SK-N-SH (cell line): ENCODE measurements at regions not wholly inside any gene's neighbourhood (a gene's known extent, or its start where the extent isn't known, plus 50 kb on each side); places are given as distances from the start of the nearest gene placed in this dataset.

Source experiments
- CTCF ChIA-PET: fragments of 300-600, 350-600 bp; formaldehyde crosslinking; extraction: SDS; loops from one replicate; lab custom pipeline; 2021; lab: Yijun Ruan, JAX
- POLR2A ChIA-PET: fragments of 350-600 bp; sonication (Branson Sonifier 250); formaldehyde crosslinking; extraction: SDS; loops from one replicate; lab custom pipeline; 2020; ENCODE audit warnings: antibody characterized with exemption, inconsistent platforms; lab: Yijun Ruan, JAX
- DNase-seq: peaks from one replicate; pipeline ENCODE4 v3.0.0; 2012
- H2AFZ ChIP-seq: fragments of 200-600 bp; sonication (generic); 2 replicates; pipeline ENCODE4 v1.8.1; 2016; ENCODE audit warnings: antibody characterized with exemption, mild to moderate bottlenecking, low read depth
- H3F3A ChIP-seq: fragments of 200-600 bp; sonication (generic); replicated peaks from 2 replicates; pipeline ENCODE3; 2016; ENCODE audit warnings: antibody characterized with exemption, mild to moderate bottlenecking; ENCODE audit not compliant: insufficient read depth
- H3K27ac ChIP-seq, 2 experiments: fragments of 200-500 bp in 1 of 2; fragments of 200-600 bp in 1 of 2; sonication (Bioruptor generic) in 1 of 2; sonication (generic), shearing (Covaris generic) in 1 of 2; 2 replicates each; pipeline versions ENCODE4 v1.5.1 to v1.6.1; 2014 to 2016; ENCODE audit warnings: low read depth in 2 of 2, inconsistent platforms in 1 of 2, low read length in 1 of 2, mild to moderate bottlenecking in 1 of 2, mixed read lengths in 1 of 2
- H3K27me3 ChIP-seq: fragments of 200-600 bp; sonication (generic), shearing (Covaris generic); 2 replicates; pipeline ENCODE4 v1.6.1; 2016; ENCODE audit warnings: mixed run types; ENCODE audit not compliant: insufficient read depth
- H3K36me3 ChIP-seq, 2 experiments: fragments of 200-500 bp in 1 of 2; fragments of 200-600 bp in 1 of 2; sonication (Bioruptor generic) in 1 of 2; sonication (generic) in 1 of 2; replicated peaks in 1 of 2; 2 replicates each; pipeline versions ENCODE3 to v1.5.1; 2014 to 2016; ENCODE audit warnings: low read length in 1 of 2, mild to moderate bottlenecking in 1 of 2; ENCODE audit not compliant: insufficient read depth in 2 of 2, control insufficient read depth in 1 of 2
- H3K4me1 ChIP-seq, 2 experiments: fragments of 200-500 bp in 1 of 2; fragments of 200-600 bp in 1 of 2; sonication (Bioruptor generic) in 1 of 2; sonication (generic), shearing (Covaris generic) in 1 of 2; 2 replicates each; pipeline versions ENCODE4 v1.5.1 to v1.6.1; 2014 to 2016; ENCODE audit warnings: low read depth in 1 of 2, low read length in 1 of 2, mixed run types in 1 of 2; ENCODE audit not compliant: insufficient read depth in 2 of 2, control insufficient read depth in 1 of 2
- H3K4me2 ChIP-seq: fragments of 200-600 bp; sonication (generic), shearing (Covaris generic); 2 replicates; pipeline ENCODE4 v1.6.1; 2017; ENCODE audit warnings: mixed run types
- H3K4me3 ChIP-seq, 2 experiments: fragments of 200-500 bp in 1 of 2; fragments of 200-600 bp in 1 of 2; sonication (Bioruptor generic) in 1 of 2; sonication (generic), shearing (Covaris generic) in 1 of 2; 2 replicates each; pipeline versions ENCODE4 v1.5.1 to v1.8.1; 2014 to 2016; ENCODE audit warnings: low read depth in 2 of 2, inconsistent platforms in 1 of 2, low read length in 1 of 2, mild to moderate bottlenecking in 1 of 2, mixed read lengths in 1 of 2, moderate library complexity in 1 of 2
- H3K79me2 ChIP-seq: fragments of 200-600 bp; sonication (generic); 2 replicates; pipeline ENCODE4 v1.8.1; 2017; ENCODE audit warnings: mild to moderate bottlenecking; ENCODE audit not compliant: insufficient read depth
- H3K9ac ChIP-seq: fragments of 200-600 bp; sonication (generic); 2 replicates; pipeline ENCODE4 v1.6.1; 2017; ENCODE audit warnings: mixed run types
- H3K9me2 ChIP-seq: fragments of 200-600 bp; sonication (generic); 2 replicates; pipeline ENCODE4 v1.6.1; 2017; ENCODE audit warnings: mixed run types
- H3K9me3 ChIP-seq: fragments of 200-600 bp; sonication (generic); 2 replicates; pipeline ENCODE4 v1.6.1; 2017; ENCODE audit warnings: mixed run types, mild to moderate bottlenecking, moderate library complexity
- H4K20me1 ChIP-seq: fragments of 200-600 bp; sonication (generic); 2 replicates; pipeline ENCODE4 v1.6.1; 2017; ENCODE audit warnings: mild to moderate bottlenecking, mixed run types; ENCODE audit not compliant: insufficient read depth
- CTCF ChIP-seq: fragments of 200-600 bp; sonication (generic); IDR thresholded peaks from 2 replicates; pipeline ENCODE4 v1.6.1; 2017; ENCODE audit warnings: antibody characterized with exemption, mild to moderate bottlenecking, moderate library complexity
- EZH2phosphoT487 ChIP-seq: fragments of 200-600 bp; sonication (generic); IDR thresholded peaks from 2 replicates; pipeline ENCODE4 v1.6.1; 2017; ENCODE audit warnings: low read depth, mixed run types, mild to moderate bottlenecking, antibody characterized with exemption, moderate library complexity, borderline replicate concordance
- FOSL2 ChIP-seq: IDR thresholded peaks from 2 replicates; pipeline ENCODE4 v1.4.0; 2012; ENCODE audit warnings: low read depth, mild to moderate bottlenecking, moderate library complexity, borderline replicate concordance
- IRF3 ChIP-seq: fragments of 150-350 bp; IDR thresholded peaks from 2 replicates; pipeline ENCODE4 v1.6.1; 2016; ENCODE audit warnings: mild to moderate bottlenecking, low read depth, low read length
- JUND ChIP-seq: IDR thresholded peaks from 2 replicates; pipeline ENCODE4 v1.4.0; 2012
- MEF2A ChIP-seq: IDR thresholded peaks from 2 replicates; pipeline ENCODE4 v1.4.0; 2012; ENCODE audit warnings: low read depth, borderline replicate concordance
- MXI1 ChIP-seq: IDR thresholded peaks from 2 replicates; pipeline ENCODE4 v1.6.1; 2012; ENCODE audit warnings: mild to moderate bottlenecking, low read depth, low read length, improper control_type of control experiment
- NRF1 ChIP-seq: IDR thresholded peaks from 2 replicates; pipeline ENCODE4 v1.6.1; 2012; ENCODE audit warnings: low read depth, mild to moderate bottlenecking, low read length
- RCOR1 ChIP-seq: fragments of 150-350 bp; IDR thresholded peaks from 2 replicates; pipeline ENCODE4 v1.6.1; 2017; ENCODE audit warnings: antibody characterized with exemption, low read length
- SIN3A ChIP-seq: IDR thresholded peaks from 2 replicates; pipeline ENCODE4 v1.6.1; 2012; ENCODE audit warnings: low read depth, mild to moderate bottlenecking, low read length, moderate library complexity, borderline replicate concordance
- TAF1 ChIP-seq: IDR thresholded peaks from 2 replicates; pipeline ENCODE4 v1.6.1; 2012; ENCODE audit warnings: low read depth, mild to moderate bottlenecking, low read length, moderate library complexity, borderline replicate concordance
- TCF12 ChIP-seq: IDR thresholded peaks from 2 replicates; pipeline ENCODE4 v1.4.0; 2012
- USF1 ChIP-seq: IDR thresholded peaks from 2 replicates; pipeline ENCODE4 v1.4.0; 2012; ENCODE audit warnings: low read depth, borderline replicate concordance
- WGBS: methylation state at CpG from one replicate; pipeline ENCODE4 v1.1.6; 2017; ENCODE audit warnings: low lambda C conversion rate; 5-methylcytosine and 5-hydroxymethylcytosine counted together
- TF ChIP-seq, protein P1 (sequence below): IDR thresholded peaks from 2 replicates; pipeline ENCODE4 v1.6.1; 2012; ENCODE audit warnings: mild to moderate bottlenecking, low read depth, low read length, moderate library complexity
- TF ChIP-seq, protein P2 (sequence below): IDR thresholded peaks from 2 replicates; pipeline ENCODE4 v1.4.0; 2012; ENCODE audit warnings: low read depth, borderline replicate concordance

DNA sequence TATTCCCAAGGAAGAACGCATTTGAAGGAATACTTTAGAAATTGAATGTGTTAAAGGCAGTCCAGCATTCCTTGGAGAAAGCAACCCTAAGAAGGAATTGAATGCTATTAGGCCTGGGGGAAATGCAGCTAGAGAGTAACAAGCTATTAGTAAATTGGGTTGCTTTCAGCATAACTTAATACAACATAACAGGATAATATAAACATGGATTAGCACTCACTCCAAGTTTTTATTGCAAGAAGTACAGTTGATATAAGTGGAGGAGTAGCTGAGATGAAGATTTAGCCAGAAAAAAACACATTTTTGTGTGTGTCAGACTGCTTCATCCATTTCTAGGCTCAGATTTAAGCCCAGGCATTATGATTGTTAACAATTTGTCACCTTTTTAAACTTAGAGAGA lies 314.6 kb downstream of the MEIS1 start:
- no peak for TF ChIP-seq TAF1
- TF ChIP-seq SIN3A, result no peak
- TF ChIP-seq IRF3, result no peak
- TF ChIP-seq TCF12, result no peak
- no peak for TF ChIP-seq MEF2A
- TF ChIP-seq, protein P1, sequence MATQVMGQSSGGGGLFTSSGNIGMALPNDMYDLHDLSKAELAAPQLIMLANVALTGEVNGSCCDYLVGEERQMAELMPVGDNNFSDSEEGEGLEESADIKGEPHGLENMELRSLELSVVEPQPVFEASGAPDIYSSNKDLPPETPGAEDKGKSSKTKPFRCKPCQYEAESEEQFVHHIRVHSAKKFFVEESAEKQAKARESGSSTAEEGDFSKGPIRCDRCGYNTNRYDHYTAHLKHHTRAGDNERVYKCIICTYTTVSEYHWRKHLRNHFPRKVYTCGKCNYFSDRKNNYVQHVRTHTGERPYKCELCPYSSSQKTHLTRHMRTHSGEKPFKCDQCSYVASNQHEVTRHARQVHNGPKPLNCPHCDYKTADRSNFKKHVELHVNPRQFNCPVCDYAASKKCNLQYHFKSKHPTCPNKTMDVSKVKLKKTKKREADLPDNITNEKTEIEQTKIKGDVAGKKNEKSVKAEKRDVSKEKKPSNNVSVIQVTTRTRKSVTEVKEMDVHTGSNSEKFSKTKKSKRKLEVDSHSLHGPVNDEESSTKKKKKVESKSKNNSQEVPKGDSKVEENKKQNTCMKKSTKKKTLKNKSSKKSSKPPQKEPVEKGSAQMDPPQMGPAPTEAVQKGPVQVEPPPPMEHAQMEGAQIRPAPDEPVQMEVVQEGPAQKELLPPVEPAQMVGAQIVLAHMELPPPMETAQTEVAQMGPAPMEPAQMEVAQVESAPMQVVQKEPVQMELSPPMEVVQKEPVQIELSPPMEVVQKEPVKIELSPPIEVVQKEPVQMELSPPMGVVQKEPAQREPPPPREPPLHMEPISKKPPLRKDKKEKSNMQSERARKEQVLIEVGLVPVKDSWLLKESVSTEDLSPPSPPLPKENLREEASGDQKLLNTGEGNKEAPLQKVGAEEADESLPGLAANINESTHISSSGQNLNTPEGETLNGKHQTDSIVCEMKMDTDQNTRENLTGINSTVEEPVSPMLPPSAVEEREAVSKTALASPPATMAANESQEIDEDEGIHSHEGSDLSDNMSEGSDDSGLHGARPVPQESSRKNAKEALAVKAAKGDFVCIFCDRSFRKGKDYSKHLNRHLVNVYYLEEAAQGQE, result no peak
- no peak for TF ChIP-seq USF1
- no peak for TF ChIP-seq MXI1
- TF ChIP-seq CTCF, result no peak
- TF ChIP-seq FOSL2, result no peak
- no peak for TF ChIP-seq EZH2phosphoT487
- TF ChIP-seq, protein P2, sequence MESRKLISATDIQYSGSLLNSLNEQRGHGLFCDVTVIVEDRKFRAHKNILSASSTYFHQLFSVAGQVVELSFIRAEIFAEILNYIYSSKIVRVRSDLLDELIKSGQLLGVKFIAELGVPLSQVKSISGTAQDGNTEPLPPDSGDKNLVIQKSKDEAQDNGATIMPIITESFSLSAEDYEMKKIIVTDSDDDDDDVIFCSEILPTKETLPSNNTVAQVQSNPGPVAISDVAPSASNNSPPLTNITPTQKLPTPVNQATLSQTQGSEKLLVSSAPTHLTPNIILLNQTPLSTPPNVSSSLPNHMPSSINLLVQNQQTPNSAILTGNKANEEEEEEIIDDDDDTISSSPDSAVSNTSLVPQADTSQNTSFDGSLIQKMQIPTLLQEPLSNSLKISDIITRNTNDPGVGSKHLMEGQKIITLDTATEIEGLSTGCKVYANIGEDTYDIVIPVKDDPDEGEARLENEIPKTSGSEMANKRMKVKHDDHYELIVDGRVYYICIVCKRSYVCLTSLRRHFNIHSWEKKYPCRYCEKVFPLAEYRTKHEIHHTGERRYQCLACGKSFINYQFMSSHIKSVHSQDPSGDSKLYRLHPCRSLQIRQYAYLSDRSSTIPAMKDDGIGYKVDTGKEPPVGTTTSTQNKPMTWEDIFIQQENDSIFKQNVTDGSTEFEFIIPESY, result no peak
- TF ChIP-seq JUND, result no peak
- no peak for TF ChIP-seq RCOR1
- TF ChIP-seq NRF1, result no peak
- H3K36me3 ChIP-seq, result no peaks in the 10 kb centered on the region
- no peaks in the 10 kb centered on the region for H3F3A ChIP-seq
- H3K27ac ChIP-seq, result no peak overlapping the region
- peaks cover 0 to 2% of the 10 kb centered on the region in 2 experiments; a peak in 1 of 4 replicates for H3K4me1 ChIP-seq
- POLR2A ChIA-PET, result no interaction called here
- H3K9me3 ChIP-seq, result no peaks in the 10 kb centered on the region
- H3K79me2 ChIP-seq, result no peaks in the 10 kb centered on the region
- H4K20me1 ChIP-seq, result no peaks in the 10 kb centered on the region
- no peak overlapping the region for H3K9ac ChIP-seq
- DNase-seq, result no peak
- peaks cover 5% of the 10 kb centered on the region; the same call in 1 of the 2 replicates for H3K9me2 ChIP-seq
- no peak overlapping the region for H3K4me2 ChIP-seq
- CTCF ChIA-PET, result no interaction called here
- H3K4me3 ChIP-seq, result no peak overlapping the region
- H3K27me3 ChIP-seq, result no peaks in the 10 kb centered on the region
- 71% methylated on average over 1 of the region's 1 CpG for WGBS
- H2AFZ ChIP-seq, result no peak overlapping the region
